Vagina (tissue), 2 donors: ENCODE measurements at regions not wholly inside any gene's neighbourhood (a gene's known extent, or its start where the extent isn't known, plus 50 kb on each side); places are given as distances from the start of the nearest gene placed in this dataset.

Experiments
- CTCF ChIP-seq, 3 experiments: fragments of 450-650 bp in 2 of 3; fragments of 200-600 bp in 1 of 3; sonication (generic) in 1 of 3; IDR thresholded peaks; one replicate each; pipeline ENCODE4 v1.5.1; 2017 to 2019; ENCODE audit warnings: antibody characterized with exemption in 3 of 3, mild to moderate bottlenecking in 2 of 3, moderate library complexity in 2 of 3
- POLR2A ChIP-seq, 2 donors: fragments of 450-650 bp; IDR thresholded peaks; one replicate each; pipeline ENCODE4 v1.6.1; 2017; ENCODE audit warnings: antibody characterized with exemption in 2 of 2, mild to moderate bottlenecking in 2 of 2, moderate library complexity in 2 of 2
- POLR2AphosphoS5 ChIP-seq, 2 donors: sonication (generic); formaldehyde crosslinking; IDR thresholded peaks; one replicate each; pipeline ENCODE4 v1.9.0; 2017; ENCODE audit warnings: antibody characterized with exemption in 2 of 2, mild to moderate bottlenecking in 2 of 2, low read depth in 1 of 2; ENCODE audit not compliant: insufficient read depth in 1 of 2

- TF ChIP-seq CTCF (IDR thresholded peaks at IDR 0.05) (no peak), POLR2A (IDR thresholded peaks at IDR 0.05) (no peak), POLR2AphosphoS5 (IDR thresholded peaks at IDR 0.05; ENCODE audit: insufficient read depth in 1 of 2, low read depth in 1 of 2) (no peak)
Observed at GRCh38 chr10:120793088-120793487, 58.1 kb upstream of the WDR11 start.
